ENCODE measurements at regions not wholly inside any gene's neighbourhood (a gene's known extent, or its start where the extent isn't known, plus 50 kb on each side); places are given as distances from the start of the nearest gene placed in this dataset.

DNA sequence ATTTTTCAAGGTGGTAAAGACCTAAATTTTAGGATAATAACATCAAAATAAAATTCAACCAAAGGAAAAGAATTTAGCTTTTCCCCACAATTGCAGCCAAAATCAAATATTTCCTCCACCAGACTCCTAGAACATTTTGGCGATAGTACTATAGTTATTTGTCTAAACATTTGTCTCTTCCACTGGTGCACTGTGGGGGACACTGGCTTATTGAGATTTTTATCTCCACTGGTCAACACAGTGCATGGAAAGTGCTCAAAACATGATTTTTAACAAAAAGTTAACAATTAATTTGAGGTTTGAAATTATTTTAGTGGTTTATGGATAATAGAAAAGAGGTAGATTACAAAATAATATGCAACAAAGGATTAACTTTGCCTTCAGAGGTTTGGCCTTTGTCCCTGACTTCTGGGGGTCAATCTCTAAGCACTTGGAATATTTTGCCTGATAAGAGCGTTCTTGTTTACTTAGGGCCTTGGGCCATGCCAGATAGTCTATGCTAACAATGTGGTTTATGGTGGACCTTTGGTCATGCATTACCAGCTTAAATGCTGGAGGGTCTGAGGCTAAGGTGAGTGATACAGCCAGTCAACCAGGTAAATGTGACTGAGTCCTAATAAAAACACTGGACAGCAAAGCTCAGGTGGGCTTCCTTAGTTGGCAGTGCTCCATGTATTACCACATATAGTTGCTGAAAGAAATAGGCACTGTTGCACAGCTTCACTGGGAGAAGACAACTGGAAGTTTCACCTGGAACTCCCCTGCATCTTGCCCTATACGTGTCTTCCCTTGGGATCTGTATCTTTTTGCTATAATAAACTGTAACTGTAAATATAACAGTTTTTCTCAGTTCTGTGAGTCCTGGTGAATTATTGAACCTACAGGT is 67.2 kb upstream of the SATB2 start:
- DNase-seq = no peak
- H3K9me3 ChIP-seq (ENCODE audit: insufficient read depth, low read length, severe bottlenecking) = no peaks in the 10 kb centered on the region
- no peak overlapping the region for H3K9ac ChIP-seq (ENCODE audit: low read depth, low read length)
- no peak for TF ChIP-seq EZH2 (IDR thresholded peaks at IDR 0.05; ENCODE audit: borderline replicate concordance, low read depth, low read length, severe bottlenecking)
- TF ChIP-seq, protein P1, sequence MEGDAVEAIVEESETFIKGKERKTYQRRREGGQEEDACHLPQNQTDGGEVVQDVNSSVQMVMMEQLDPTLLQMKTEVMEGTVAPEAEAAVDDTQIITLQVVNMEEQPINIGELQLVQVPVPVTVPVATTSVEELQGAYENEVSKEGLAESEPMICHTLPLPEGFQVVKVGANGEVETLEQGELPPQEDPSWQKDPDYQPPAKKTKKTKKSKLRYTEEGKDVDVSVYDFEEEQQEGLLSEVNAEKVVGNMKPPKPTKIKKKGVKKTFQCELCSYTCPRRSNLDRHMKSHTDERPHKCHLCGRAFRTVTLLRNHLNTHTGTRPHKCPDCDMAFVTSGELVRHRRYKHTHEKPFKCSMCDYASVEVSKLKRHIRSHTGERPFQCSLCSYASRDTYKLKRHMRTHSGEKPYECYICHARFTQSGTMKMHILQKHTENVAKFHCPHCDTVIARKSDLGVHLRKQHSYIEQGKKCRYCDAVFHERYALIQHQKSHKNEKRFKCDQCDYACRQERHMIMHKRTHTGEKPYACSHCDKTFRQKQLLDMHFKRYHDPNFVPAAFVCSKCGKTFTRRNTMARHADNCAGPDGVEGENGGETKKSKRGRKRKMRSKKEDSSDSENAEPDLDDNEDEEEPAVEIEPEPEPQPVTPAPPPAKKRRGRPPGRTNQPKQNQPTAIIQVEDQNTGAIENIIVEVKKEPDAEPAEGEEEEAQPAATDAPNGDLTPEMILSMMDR (IDR thresholded peaks at IDR 0.05; ENCODE audit: borderline replicate concordance, extremely low read depth, low read length, poor library complexity, severe bottlenecking) = no peak
- no peaks in the 10 kb centered on the region for H4K20me1 ChIP-seq (ENCODE audit: insufficient read depth, low read length)
- H3K36me3 ChIP-seq (ENCODE audit: insufficient read depth, low read length) = no peaks in the 10 kb centered on the region
- no peak overlapping the region for H3K27ac ChIP-seq (ENCODE audit: low read length)
- no peak overlapping the region for H3K4me3 ChIP-seq (ENCODE audit: low read depth in 1 of 2, low read length in 2 of 2)
- no peak overlapping the region for H2AFZ ChIP-seq (ENCODE audit: low read depth, low read length)
- no peaks in the 10 kb centered on the region for H3K79me2 ChIP-seq (ENCODE audit: insufficient read depth, low read length)
- no peaks in the 10 kb centered on the region for H3K27me3 ChIP-seq (ENCODE audit: insufficient read depth, low read length, poor library complexity)
- no peaks in the 10 kb centered on the region for H3K4me1 ChIP-seq (ENCODE audit: insufficient read depth, low read length)
- H3K4me2 ChIP-seq (ENCODE audit: insufficient read depth, low read length) = no peak overlapping the region
- no peak for ATAC-seq (ENCODE audit: insufficient read depth, low read depth)

DNA sequence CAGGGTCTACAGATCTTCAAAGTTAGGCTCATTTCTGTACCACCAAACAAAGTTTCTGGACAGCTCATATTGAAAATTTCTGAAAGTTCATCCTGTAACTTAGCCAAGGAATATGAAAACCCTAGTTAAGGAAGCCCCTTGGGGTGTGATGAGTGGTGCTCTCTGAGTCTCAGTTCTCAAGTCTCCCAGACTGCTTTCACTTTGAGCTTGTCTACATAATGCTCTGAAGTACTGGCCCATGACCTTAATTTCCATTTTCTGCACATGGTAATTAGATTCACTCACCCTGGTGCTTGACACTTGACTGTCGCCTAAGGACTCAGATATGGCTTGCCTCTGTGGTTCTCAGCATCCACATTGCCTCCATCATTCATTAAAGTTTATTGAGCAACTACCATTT is 51.7 kb upstream of the SATB2 start:
- H2AFZ ChIP-seq (ENCODE audit: low read depth, low read length) = no peak overlapping the region
- H3K27me3 ChIP-seq (ENCODE audit: insufficient read depth, low read length, poor library complexity) = no peaks in the 10 kb centered on the region
- no peaks in the 10 kb centered on the region for H3K36me3 ChIP-seq (ENCODE audit: insufficient read depth, low read length)
- no peak overlapping the region for H3K4me3 ChIP-seq (ENCODE audit: low read depth in 1 of 2, low read length in 2 of 2)
- H3K27ac ChIP-seq (ENCODE audit: low read length) = no peak overlapping the region
- no peaks in the 10 kb centered on the region for H3K79me2 ChIP-seq (ENCODE audit: insufficient read depth, low read length)
- no peaks in the 10 kb centered on the region for H3K4me1 ChIP-seq (ENCODE audit: insufficient read depth, low read length)
- H3K9me3 ChIP-seq (ENCODE audit: insufficient read depth, low read length, severe bottlenecking) = no peaks in the 10 kb centered on the region
- no peak overlapping the region for H3K9ac ChIP-seq (ENCODE audit: low read depth, low read length)
- H3K4me2 ChIP-seq (ENCODE audit: insufficient read depth, low read length) = no peak overlapping the region
- ATAC-seq (ENCODE audit: insufficient read depth, low read depth) = no peak
- no peak for DNase-seq
- no peak for TF ChIP-seq EZH2 (IDR thresholded peaks at IDR 0.05; ENCODE audit: borderline replicate concordance, low read depth, low read length, severe bottlenecking)
- TF ChIP-seq, protein P1 (IDR thresholded peaks at IDR 0.05; ENCODE audit: borderline replicate concordance, extremely low read depth, low read length, poor library complexity, severe bottlenecking) = no peak
- no peaks in the 10 kb centered on the region for H4K20me1 ChIP-seq (ENCODE audit: insufficient read depth, low read length)
